A673 (cell line): ENCODE measurements at regions not wholly inside any gene's neighbourhood (a gene's known extent, or its start where the extent isn't known, plus 50 kb on each side); places are given as distances from the start of the nearest gene placed in this dataset.

Experiments used
- BruUV-seq: library from RNA; stranded (reverse); fragments of 400-500 nt; replicated peaks from 2 replicates; lab custom pipeline; 2021; lab: Mats Ljungman, UMichigan
- CTCF ChIA-PET: fragments of 300-600 bp; sonication (Branson Sonifier 250); formaldehyde crosslinking; loops from one replicate; lab custom pipeline; 2022; ENCODE audit warnings: antibody characterized with exemption; lab: Charles Lee
- POLR2A ChIA-PET: fragments of 300-600 bp; sonication (Branson Sonifier 250); formaldehyde crosslinking; loops from one replicate; lab custom pipeline; 2022; ENCODE audit warnings: antibody characterized with exemption; ENCODE audit not compliant: low non-redundant PET; lab: Charles Lee
- DNase-seq: peaks from one replicate; pipeline ENCODE4 v3.0.0-alpha.2; 2015; ENCODE audit warnings: low spot score
- H3K27ac ChIP-seq: fragments of 200-600 bp; sonication (generic); 2 replicates; pipeline ENCODE4 v1.5.1; 2016; ENCODE audit warnings: mixed run types, low read depth, mild to moderate bottlenecking, mixed read lengths, antibody characterized with exemption, low read length; ENCODE audit not compliant: poor library complexity, severe bottlenecking
- H3K27me3 ChIP-seq: fragments of 200-600 bp; sonication (generic); replicated peaks from 2 replicates; pipeline ENCODE4 v1.6.1; 2017; ENCODE audit warnings: mixed run types, low read depth, mild to moderate bottlenecking, mixed read lengths, antibody characterized with exemption, low read length; ENCODE audit not compliant: insufficient read depth, poor library complexity
- H3K36me3 ChIP-seq: fragments of 200-600 bp; sonication (generic); 2 replicates; pipeline ENCODE4 v1.6.1; 2016; ENCODE audit warnings: mixed run types, mild to moderate bottlenecking, mixed read lengths, antibody characterized with exemption, low read length; ENCODE audit not compliant: insufficient read depth, poor library complexity, severe bottlenecking
- H3K4me1 ChIP-seq: fragments of 200-600 bp; sonication (generic); 2 replicates; pipeline ENCODE4 v1.6.1; 2017; ENCODE audit warnings: mixed run types, mild to moderate bottlenecking, mixed read lengths, antibody characterized with exemption, low read length; ENCODE audit not compliant: insufficient read depth, poor library complexity, severe bottlenecking
- H3K4me3 ChIP-seq: fragments of 200-600 bp; sonication (generic); 2 replicates; pipeline ENCODE4 v1.5.1; 2016; ENCODE audit warnings: low read depth, mixed run types, mild to moderate bottlenecking, mixed read lengths, low read length; ENCODE audit not compliant: poor library complexity, severe bottlenecking
- H3K9me3 ChIP-seq: fragments of 200-600 bp; sonication (generic); 2 replicates; pipeline ENCODE4 v1.6.1; 2016; ENCODE audit warnings: mixed run types, low read depth, mild to moderate bottlenecking, mixed read lengths, antibody characterized with exemption, low read length; ENCODE audit not compliant: poor library complexity, severe bottlenecking
- CTCF ChIP-seq: fragments of 300-800, 200-600 bp; sonication (generic); conservative IDR thresholded peaks from 2 replicates; pipeline ENCODE4 v1.5.1; 2017; ENCODE audit warnings: low read depth, mild to moderate bottlenecking, antibody characterized with exemption, low read length, moderate library complexity, mixed read lengths
- EZH2 ChIP-seq: fragments of 200-600 bp; sonication (generic); IDR thresholded peaks from 2 replicates; pipeline ENCODE4 v1.6.1; 2017; ENCODE audit warnings: borderline replicate concordance, low read depth, mild to moderate bottlenecking, mixed read lengths, antibody characterized with exemption, low read length; ENCODE audit not compliant: poor library complexity, severe bottlenecking
- intact Hi-C: fragments of 100-400 bp; cut with micrococcal nuclease; formaldehyde crosslinking; loops from one replicate; pipeline ENCODE4 v1.10.0; 2022; ENCODE audit not compliant: unreplicated experiment

GRCh38 chr15:97747342-97747741 is 213.2 kb upstream of the ARRDC4 start:
- Histone ChIP-seq H3K4me3 (no peak overlapping the region), H3K36me3 (no peaks in the 10 kb centered on the region), H3K9me3 (no peaks in the 10 kb centered on the region), H3K27ac (no peak overlapping the region), H3K4me1 (no peaks in the 10 kb centered on the region), H3K27me3 (no peaks in the 10 kb centered on the region)
- no peak for TF ChIP-seq CTCF
- no peak for TF ChIP-seq EZH2
- BruUV-seq, result no TSS peak
- DNase-seq, result no peak
- intact Hi-C loops, result loop anchor here (5.0 kb wide), 2 partner anchors 510 to 1405 kb away; no protein-coding TSS in a partner anchor
- ChIA-PET POLR2A (no interaction called here), CTCF (no interaction called here)

- DNase-seq, result no peak
- ChIA-PET POLR2A (no interaction called here), CTCF (no interaction called here)
- intact Hi-C loops, result loop anchor here (5.0 kb wide), 2 partner anchors 511 to 1406 kb away; no protein-coding TSS in a partner anchor
- no peak for TF ChIP-seq EZH2
- no peak for TF ChIP-seq CTCF
- Histone ChIP-seq H3K9me3 (no peaks in the 10 kb centered on the region), H3K27me3 (no peaks in the 10 kb centered on the region), H3K4me1 (no peaks in the 10 kb centered on the region), H3K4me3 (no peak overlapping the region), H3K27ac (no peak overlapping the region), H3K36me3 (no peaks in the 10 kb centered on the region)
- no TSS peak for BruUV-seq
Observed at GRCh38 chr15:97748576-97748975, 211.9 kb upstream of the ARRDC4 start.

GRCh38 chr15:97750060-97750459 is 210.4 kb upstream of the ARRDC4 start:
- CTCF ChIA-PET, result no interaction called here
- intact Hi-C loops, result loop anchor here (5.0 to 10.0 kb wide), 3 partner anchors 685 to 1423 kb away; no protein-coding TSS in a partner anchor
- BruUV-seq, result no TSS peak

More at GRCh38 chr15:97750060-97750459, 210.4 kb upstream of the ARRDC4 start:
- H3K27ac ChIP-seq, result no peak overlapping the region
- H3K4me3 ChIP-seq, result no peak overlapping the region
- no peaks in the 10 kb centered on the region for H3K27me3 ChIP-seq
- no peak for TF ChIP-seq EZH2
- no peak for TF ChIP-seq CTCF
- POLR2A ChIA-PET, result no interaction called here
- H3K4me1 ChIP-seq, result no peaks in the 10 kb centered on the region
- H3K36me3 ChIP-seq, result no peaks in the 10 kb centered on the region
- DNase-seq, result no peak
- no peaks in the 10 kb centered on the region for H3K9me3 ChIP-seq
